GM19463 (cell line): ENCODE measurements at regions not wholly inside any gene's neighbourhood (a gene's known extent, or its start where the extent isn't known, plus 50 kb on each side); places are given as distances from the start of the nearest gene placed in this dataset.
"Not testable (repeated sequence)": the region's sequence is repeated elsewhere in the genome, so short reads cannot be mapped to it uniquely, and the experiment has no call there.

Experiments
- ATAC-seq: cut with Tn5 transposase; IDR thresholded peaks from one replicate; pipeline ENCODE4 v1.9.1; 2021; ENCODE audit warnings: mild to moderate bottlenecking, moderate library complexity; ENCODE audit not compliant: unreplicated experiment

- ATAC-seq: no peak
These were observed 772.7 kb downstream of the PDCD6IP start for GRCh38 chr3:34570916-34571705.

DNA sequence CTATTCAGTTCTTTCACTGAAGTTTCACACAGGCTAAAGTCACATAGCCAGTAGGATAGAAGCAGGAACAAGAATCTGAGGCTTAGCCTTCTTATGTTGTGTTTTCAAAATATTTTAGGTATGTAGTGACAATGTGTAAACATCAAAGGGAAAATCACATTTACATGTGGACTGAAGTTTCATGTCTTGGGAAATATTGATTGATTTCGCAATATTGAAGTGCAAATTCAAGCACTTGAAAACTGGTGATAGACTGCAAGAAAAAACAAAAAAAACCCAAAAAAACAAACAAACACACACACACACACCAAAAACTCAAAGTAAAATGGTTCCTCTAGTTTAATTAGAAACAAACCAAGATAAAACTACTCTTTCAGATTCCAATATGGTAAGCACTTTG lies 773.3 kb downstream of the PDCD6IP start:
- no peak for ATAC-seq

- no peak for ATAC-seq
These were observed 777.3 kb downstream of the PDCD6IP start for GRCh38 chr3:34575776-34576175.

DNA sequence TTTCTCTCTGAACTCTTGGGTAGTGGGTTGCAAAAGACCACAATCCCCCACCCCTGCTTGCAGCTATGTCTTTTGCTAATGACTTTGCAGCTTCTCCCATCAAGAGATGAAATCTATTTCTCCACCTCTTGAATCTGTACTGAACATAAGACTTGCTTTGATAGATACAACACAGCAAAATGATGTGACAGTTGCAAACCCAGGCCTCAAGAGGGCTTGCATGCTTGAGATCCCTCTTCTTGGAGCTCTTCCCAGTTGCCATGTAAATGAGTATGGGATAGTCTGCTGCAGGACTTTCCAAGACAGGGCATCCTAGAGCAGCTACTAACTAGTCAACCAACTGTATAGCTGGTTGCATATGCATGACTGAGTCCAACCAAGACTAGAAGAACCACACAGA lies 783.6 kb downstream of the PDCD6IP start:
- ATAC-seq: no peak

DNA sequence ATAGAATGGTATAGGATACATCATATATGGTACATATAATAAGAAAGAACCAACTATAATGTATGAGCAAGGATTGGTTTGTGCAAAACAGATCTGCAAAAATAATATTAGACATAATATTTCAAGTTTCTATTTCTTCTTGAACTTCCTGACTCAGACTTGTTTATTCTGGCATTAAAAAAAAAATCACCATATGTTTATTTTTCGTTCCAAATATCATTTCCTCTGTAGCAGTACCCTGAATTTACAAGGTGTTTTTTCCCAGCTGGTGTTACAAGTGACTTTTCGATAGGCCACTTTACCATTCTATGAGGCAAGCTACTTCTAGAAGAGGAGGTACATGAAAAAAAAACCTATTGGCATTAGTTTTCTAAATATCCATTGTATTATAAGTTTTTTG lies 785.0 kb downstream of the PDCD6IP start:
- no peak for ATAC-seq

DNA sequence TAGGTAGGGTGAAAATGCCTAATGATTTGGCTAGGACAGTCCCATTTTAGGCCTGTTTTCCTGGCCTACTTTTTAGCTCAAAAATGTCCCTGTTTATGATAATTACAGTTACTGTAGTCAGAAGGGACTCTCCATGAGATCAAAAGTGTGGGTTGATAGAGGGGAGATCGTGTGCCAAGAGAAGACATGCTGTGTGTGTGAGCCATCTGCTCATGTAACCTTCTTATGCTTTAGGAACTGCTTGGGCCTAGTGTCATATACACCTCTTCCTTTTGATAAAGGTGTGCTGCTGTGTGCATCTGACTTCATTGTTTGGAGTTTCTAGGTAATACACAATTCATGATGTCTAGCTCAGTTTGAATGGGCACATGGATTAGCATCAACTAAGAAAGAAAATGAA lies 786.5 kb downstream of the PDCD6IP start:
- ATAC-seq: no peak

DNA sequence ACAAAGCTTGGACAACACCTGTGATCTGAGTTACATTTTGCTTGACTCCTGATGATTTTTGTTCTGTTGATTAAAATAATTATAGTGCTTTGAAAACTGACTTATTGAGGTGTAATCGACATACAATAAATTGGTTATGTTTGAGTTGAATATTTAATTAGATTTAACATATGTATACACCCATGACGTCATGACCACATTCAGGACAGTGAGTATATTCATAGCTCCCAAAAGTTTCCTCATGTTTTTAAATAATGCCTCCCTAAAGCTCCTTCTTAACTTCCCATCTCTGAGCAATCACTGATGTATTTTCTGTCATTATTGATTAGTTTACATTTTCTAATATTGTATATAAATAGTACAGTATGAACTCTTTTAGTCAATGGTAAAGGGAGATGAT lies 801.2 kb downstream of the PDCD6IP start:
- ATAC-seq: no peak

DNA sequence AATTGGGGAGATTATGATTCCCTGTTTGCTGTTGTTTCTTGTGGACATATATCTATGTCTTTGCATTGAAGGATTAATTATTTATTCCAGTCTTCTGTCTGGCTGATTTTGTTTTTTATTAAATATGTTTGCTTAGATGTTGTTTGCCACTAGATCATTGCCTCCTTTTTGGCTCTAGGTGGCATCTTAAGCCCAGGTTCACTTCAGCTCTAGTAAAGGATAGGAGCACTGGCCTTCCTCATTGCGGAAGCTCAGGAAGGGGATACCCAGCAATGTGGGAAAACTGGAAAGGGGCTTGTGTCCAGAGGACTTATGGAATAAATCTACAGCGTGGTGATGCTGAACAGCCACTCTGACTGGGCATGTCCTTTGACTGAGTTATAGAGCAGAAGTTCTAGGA lies 821.6 kb downstream of the PDCD6IP start:
- ATAC-seq: no peak

- no peak for ATAC-seq
These were observed 828.3 kb downstream of the PDCD6IP start for GRCh38 chr3:34626699-34627098.

DNA sequence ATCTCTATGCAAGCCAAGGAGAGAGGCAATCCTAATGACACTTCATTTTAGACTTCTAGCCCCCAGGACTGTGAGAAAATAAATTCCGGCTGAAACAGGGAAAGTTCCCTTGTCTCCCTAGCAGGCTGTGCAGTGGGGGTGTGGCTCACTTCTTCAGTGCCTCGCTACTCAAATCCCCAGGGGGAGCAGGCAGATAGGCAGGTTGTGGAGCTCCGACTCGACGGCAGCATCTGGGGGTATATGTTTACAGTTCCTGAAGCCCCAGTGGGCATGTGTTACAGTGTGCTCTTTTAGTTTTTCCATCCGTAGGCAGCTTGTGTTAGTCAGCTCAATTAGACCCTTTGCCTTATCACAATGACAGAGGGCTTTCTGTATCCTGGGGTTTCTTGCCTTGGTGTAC lies 836.5 kb downstream of the PDCD6IP start:
- ATAC-seq: no peak

DNA sequence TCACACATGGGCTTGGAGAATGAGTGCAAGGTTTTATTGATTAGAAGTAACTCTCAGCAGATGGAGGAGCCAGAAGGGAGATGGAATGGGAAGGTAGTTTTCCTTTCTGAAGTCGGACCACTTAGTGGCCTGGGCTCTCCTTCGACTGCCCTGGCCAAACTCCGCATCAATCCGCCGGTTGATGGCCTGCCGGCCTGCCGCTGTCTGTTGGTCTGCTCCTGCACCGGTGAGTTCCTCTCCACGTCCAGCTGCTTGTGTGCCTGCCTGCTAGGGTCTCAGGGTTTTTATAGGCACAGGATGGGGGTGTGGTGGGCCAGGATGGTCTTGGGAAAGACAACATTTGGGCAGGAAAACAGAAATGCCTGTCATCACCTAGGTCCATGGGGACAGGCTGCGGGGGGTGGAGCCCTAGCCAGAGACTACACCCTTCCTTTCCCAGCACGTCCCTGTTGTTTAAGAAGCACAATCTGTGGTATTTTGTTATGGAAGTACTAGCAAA lies 837.0 kb downstream of the PDCD6IP start:
- ATAC-seq: no peak

- no peak for ATAC-seq
These were observed 848.6 kb downstream of the PDCD6IP start for GRCh38 chr3:34646911-34647460.

DNA sequence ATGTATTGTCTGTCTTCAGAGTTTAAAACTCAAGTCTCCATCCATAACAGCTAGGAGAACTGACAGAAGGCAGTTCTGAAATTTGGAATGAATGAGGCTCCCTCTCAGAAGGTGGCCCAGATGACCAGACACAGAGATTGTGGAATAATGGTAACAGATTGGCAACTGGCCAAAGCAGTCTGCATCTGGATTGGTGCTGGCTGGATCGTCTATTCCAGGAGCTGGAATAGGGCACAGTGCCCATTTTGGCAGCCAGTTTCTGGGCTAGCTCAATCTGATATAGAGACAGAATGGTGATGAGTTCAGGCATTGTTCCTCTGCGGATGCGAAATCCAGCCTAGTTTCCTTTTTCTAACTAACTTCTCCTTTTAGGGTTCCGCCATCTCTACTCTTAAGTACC lies 851.7 kb downstream of the PDCD6IP start:
- ATAC-seq: no peak

DNA sequence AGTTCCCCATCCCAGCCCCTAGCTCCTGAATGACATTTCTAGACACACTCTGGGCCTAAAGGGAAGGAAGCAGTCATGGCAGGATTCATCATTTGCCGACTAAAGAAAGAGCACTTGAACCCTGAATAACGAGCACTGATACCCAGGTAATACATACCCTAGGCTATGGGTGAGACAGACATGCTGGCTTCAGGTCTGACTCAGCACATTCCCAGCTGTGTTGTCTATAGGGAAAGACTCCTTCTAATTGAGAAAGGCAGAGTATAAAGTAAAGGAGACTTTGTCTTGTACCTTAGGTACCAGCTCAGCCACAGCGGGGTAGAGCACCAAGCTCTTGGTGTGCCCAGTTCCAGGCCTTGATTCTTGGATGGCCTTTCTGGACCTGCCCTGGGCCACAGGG lies 870.5 kb downstream of the PDCD6IP start:
- ATAC-seq: no peak

DNA sequence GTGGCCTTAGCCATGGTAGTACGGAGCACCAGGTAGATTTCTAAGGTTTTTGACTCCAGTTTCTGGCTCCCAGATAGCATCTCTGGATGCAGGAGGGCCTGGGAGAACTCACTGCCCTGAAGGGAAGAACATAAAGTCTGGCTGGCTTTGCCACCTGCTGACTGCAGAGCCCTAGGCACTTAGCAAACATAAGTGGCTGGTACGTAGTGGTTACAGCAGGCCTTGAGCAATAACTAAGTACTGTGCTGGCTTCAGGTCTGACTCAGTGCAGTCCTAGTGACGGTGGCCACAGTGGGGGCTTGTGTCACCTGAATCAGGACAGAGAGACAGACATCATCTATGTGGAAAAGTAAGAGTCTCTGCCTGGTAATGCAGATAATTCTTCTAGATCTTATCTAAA lies 871.1 kb downstream of the PDCD6IP start:
- ATAC-seq: no peak

- no peak for ATAC-seq
These were observed 877.1 kb downstream of the PDCD6IP start for GRCh38 chr3:34675383-34676120.

- ATAC-seq: no peak
These were observed 878.0 kb downstream of the PDCD6IP start for GRCh38 chr3:34676436-34676835.

DNA sequence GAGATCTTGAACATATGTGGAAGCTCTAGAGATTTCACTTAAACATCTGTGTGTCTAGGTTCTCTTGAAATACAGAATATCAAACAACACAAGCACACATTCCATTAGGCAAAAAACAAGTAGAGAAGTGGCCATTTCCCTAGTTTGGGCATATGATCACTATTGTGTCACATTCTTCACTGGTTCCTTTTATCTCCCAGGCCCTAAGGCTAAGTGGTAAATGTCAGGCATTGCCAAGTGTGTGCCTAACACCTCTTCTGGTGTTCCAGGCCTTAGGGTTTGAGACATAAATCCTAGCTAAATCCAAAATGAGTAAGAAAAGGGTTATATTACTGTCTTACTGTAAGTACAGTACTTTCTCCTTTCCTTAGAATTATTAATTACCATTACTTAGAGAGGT lies 880.1 kb downstream of the PDCD6IP start:
- no peak for ATAC-seq

- not testable (repeated sequence) for ATAC-seq
These were observed 880.6 kb downstream of the PDCD6IP start for GRCh38 chr3:34679055-34679454.

DNA sequence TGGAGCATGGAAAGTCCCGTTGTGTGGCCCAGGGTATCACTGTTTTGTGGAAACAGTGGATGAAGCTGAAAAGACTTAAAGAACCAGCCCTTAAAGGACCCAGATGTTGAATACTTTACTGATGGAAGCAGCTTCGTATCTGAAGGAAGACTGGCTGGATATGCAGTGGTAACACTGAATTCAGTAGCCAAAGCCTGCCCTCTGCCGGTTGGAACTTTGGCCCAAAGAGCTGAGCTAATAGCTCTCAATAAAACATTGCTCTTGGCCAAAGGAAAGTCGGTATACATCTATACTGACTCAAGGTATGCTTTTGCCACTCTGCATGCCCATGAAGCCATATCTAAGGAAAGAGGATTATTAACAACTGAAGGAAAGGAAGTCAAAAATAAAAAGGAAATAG lies 885.4 kb downstream of the PDCD6IP start:
- no peak for ATAC-seq

GRCh38 chr3:34686541-34686940 lies 888.1 kb downstream of the PDCD6IP start:
- no peak for ATAC-seq

- ATAC-seq: no peak
These were observed 889.2 kb downstream of the PDCD6IP start for GRCh38 chr3:34687671-34688070.
